ENCODE measurements at regions not wholly inside any gene's neighbourhood (a gene's known extent, or its start where the extent isn't known, plus 50 kb on each side); places are given as distances from the start of the nearest gene placed in this dataset.
"Not testable (repeated sequence)": the region's sequence is repeated elsewhere in the genome, so short reads cannot be mapped to it uniquely, and the experiment has no call there.

GRCh38 chr4:86413426-86413825, 53.6 kb upstream of the MAPK10 start:
- not testable (repeated sequence) for DNase-seq (ENCODE audit: low spot score)

GRCh38 chr4:86414686-86415085, 54.8 kb upstream of the MAPK10 start:
- DNase-seq (ENCODE audit: low spot score) = no peak

- no peak for DNase-seq (ENCODE audit: low spot score)
Observed at GRCh38 chr4:86416081-86416480, 56.2 kb upstream of the MAPK10 start.

GRCh38 chr4:86421461-86421860, 61.6 kb upstream of the MAPK10 start:
- DNase-seq (ENCODE audit: low spot score) = no peak

GRCh38 chr4:86431543-86432116, 71.8 kb upstream of the MAPK10 start:
- DNase-seq (ENCODE audit: low spot score) = no peak

GRCh38 chr4:86432559-86433134, 72.8 kb upstream of the MAPK10 start:
- no peak for DNase-seq (ENCODE audit: low spot score)

GRCh38 chr4:86439293-86439692, 79.4 kb upstream of the MAPK10 start:
- no peak for DNase-seq (ENCODE audit: low spot score)

GRCh38 chr4:86441175-86441936, 81.5 kb upstream of the MAPK10 start:
- no peak for DNase-seq (ENCODE audit: low spot score)

GRCh38 chr4:86442881-86443280, 83.0 kb upstream of the MAPK10 start:
- no peak for DNase-seq (ENCODE audit: low spot score)

- DNase-seq (ENCODE audit: low spot score) = no peak
Observed at GRCh38 chr4:86443495-86443894, 83.6 kb upstream of the MAPK10 start.

- no peak for DNase-seq (ENCODE audit: low spot score)
Observed at GRCh38 chr4:86446996-86447395, 87.1 kb upstream of the MAPK10 start.

GRCh38 chr4:86448871-86449270, 89.0 kb upstream of the MAPK10 start:
- no peak for DNase-seq (ENCODE audit: low spot score)

GRCh38 chr4:86449746-86450588, 90.1 kb upstream of the MAPK10 start:
- DNase-seq (ENCODE audit: low spot score) = no peak

GRCh38 chr4:86450861-86451260, 91.0 kb upstream of the MAPK10 start:
- no peak for DNase-seq (ENCODE audit: low spot score)

GRCh38 chr4:86451560-86452330, 91.9 kb upstream of the MAPK10 start:
- DNase-seq (ENCODE audit: low spot score) = peak; percentile 29

GRCh38 chr4:86452422-86452891, 92.6 kb upstream of the MAPK10 start:
- DNase-seq (ENCODE audit: low spot score) = no peak

GRCh38 chr4:86452924-86453531, 93.2 kb upstream of the MAPK10 start:
- peak; percentile 83 for DNase-seq (ENCODE audit: low spot score)

- peak; percentile 37 for DNase-seq (ENCODE audit: low spot score)
Observed at GRCh38 chr4:86453611-86454072, 93.8 kb upstream of the MAPK10 start.

- DNase-seq (ENCODE audit: low spot score) = no peak
Observed at GRCh38 chr4:86461849-86462248, 102.0 kb upstream of the MAPK10 start.

- no peak for DNase-seq (ENCODE audit: low spot score)
Observed at GRCh38 chr4:86472377-86473019, 112.6 kb upstream of the MAPK10 start.
